HG03521 (cell line): ENCODE measurements at regions not wholly inside any gene's neighbourhood (a gene's known extent, or its start where the extent isn't known, plus 50 kb on each side); places are given as distances from the start of the nearest gene placed in this dataset.
"Not testable (repeated sequence)": the region's sequence is repeated elsewhere in the genome, so short reads cannot be mapped to it uniquely, and the experiment has no call there.

ENCODE experiments used
- ATAC-seq: cut with Tn5 transposase; IDR thresholded peaks from one replicate; pipeline ENCODE4 v1.9.1; 2021; ENCODE audit warnings: mild to moderate bottlenecking, moderate library complexity; ENCODE audit not compliant: unreplicated experiment

DNA sequence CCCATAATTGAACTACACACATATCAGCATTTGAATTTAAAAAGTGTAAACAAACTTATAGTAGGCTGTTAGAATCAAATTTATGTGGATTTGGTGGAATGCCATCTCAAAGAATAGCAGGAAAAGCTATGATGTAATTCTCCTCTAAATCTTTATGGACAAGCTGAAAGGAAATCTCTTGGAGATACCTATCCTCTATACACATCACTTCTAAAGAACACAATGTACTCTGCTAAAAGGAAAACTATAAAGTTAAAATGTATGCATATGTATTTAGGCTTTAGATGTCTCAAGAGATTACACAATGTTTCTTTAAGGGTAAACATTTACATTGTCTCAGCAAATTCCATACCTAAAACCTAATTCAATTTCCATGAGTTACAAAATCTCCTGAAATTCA lies 323.3 kb downstream of the CRPPA start:
- ATAC-seq = no peak

DNA sequence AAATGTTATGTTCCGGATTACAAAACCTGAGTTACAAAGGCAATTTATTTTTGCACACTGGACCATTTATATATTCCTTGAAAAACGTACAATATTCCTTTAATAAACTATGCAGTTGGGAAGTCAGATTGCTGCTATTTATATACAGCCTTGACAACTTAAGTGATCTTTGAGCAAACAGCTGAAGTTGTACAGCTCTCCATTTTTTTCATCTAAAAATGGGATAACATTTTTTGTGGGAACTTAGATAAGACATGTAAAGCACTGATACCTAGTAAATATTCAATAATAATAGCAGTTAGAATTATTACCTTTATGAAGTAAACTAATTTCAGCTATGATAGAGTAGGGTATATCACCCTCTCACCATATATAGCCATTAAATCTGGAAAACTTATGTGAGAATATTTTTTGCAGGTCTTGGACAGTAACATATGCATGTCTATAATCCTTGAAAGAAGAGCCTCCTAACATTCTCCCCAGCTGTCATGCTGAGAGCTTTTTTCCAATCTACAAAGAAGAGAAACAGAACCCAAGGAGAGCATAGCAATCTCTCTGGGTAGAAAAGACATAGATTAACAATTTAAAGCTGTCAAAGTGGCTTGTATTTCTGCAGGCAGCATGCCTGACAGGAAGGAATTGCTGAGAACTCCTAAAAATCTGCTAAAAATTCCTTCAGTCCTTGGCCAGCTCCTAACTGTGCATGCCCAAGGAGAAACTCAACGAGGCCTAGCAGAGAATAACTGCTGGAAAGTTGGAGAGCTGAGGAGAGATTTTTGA lies 326.0 kb downstream of the CRPPA start:
- no peak for ATAC-seq

DNA sequence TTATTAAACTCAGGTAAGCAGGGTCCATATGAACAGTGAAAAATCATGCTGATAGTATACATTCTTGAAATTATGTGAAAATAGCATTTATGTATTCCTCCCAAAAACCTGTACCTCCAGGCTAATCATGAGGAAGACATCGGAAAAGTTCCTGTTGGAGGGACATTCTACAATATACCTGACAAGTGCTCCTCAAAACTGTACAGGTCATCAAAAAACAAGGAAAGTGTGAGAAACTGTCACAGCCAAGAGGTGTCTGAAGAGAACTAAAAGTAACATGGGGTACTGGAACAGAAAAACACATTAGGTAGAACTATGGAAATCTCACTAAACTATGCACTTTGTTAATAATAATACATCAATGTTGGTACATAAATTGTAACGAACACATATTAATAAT lies 326.7 kb downstream of the CRPPA start:
- no peak for ATAC-seq

DNA sequence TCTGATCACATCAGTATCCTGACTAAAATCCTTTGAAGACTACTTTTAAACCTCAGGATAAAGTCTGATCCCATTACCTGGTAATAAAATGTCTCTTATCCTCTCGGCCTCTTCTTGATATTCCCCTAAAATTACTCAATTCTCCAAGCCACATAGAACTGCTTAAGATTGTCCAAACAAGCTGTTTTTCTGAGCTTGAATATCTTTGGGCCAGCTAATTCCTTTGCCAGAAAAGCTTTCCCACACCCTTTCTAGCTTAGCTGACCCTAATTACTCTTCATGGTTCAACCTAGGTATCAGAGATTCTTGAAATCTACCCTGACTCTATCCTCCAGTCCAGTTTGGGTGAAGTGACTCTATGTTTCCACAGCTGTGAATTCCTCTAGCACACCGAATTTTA lies 328.6 kb downstream of the CRPPA start:
- ATAC-seq = no peak

DNA sequence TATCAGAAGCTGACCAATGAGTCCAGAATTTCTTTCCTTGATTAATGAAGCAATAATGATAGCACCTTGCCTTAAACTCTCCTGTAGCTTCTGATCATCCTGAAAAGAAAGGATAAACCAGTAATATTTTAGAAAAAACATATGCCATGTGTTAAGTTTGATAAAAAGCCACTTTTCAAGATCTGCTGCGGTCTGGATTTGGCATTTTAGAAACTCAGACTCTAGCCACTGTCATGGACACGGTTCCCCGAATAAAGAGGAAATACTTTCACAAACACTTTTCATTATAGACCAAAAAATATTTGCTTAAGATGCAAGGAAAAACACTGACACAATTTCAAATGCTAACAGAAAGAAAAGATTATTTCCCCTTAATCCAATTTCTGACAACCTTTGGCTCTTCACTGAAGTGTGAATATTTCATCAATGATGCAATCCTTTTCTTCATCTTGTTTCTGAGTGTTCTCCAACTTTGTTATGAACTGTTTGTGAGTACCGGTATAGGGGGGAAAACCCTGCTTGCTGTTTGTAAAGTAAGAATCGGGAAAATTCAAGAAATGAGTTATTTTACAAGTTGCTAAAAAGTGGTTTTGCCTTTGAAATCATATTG lies 329.5 kb downstream of the CRPPA start:
- no peak for ATAC-seq

DNA sequence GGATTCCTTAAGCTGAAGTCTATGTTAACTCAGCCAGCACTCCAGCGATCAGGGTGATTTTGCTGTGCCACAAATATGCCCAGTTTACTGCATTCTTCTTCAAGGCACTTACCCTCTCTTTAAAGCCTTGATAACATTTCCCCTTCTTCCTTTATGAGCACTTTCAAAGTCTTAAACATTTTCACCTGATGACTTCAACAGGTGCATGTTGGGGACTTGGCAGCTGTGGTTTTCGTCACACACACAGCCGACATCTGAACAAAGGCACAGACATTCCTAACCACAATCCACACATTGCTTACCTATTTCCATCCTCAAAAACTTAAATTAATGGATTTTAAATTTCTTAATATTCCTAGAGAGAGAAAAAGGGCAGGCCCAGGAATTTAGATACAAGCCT lies 331.5 kb downstream of the CRPPA start:
- ATAC-seq = no peak

DNA sequence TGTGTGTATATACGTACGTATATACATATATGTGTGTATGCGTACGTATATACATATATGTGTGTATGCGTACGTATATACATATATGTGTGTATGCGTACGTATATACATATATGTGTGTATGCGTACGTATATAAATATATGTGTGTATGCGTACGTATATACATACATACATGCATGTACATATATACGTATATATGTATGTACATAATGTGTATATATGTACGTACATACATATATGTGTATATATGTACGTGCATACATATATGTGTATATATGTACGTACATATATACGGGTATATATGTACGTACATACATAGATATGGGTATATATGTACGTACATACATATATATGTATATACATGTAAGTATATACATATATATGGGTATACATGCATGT lies 332.1 kb downstream of the CRPPA start:
- no peak for ATAC-seq

DNA sequence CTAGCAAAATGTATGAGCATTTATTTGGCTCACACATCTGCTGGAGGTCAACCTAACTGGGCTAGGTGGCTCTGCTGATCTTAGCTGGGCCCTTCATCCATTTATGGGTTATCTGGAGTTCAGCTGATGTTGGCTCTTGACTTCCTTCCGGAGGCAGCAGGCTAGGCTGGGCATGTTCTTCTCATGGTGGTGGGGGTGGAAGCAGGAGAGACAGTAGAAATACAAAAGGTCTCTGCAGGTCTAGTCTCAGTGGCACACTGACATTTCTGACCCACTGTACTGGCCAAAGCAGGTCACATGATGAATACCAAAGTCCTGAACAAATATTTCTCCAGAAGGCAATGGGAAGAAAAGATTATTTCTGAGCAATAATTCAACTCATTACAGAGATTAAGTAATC lies 334.6 kb downstream of the CRPPA start:
- ATAC-seq = no peak

DNA sequence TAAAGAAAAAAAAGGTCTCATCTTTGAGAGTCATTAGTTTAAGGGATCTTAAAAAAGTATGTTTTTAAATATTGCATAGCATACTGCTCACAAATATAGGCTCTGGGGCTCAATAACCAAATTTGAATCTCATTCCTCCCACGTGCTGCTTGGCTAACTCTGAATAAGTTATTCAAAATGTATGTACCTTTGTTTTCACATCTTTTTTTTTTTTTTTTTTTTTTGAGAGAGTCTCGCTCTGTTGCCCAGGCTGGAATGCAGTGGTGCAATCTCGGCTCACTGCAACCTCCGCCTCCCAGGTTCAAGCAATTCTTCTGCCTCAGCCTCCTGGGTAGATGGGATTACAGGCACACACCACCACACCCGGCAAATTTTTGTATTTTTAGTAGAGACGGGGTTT lies 335.6 kb downstream of the CRPPA start:
- not testable (repeated sequence) for ATAC-seq

DNA sequence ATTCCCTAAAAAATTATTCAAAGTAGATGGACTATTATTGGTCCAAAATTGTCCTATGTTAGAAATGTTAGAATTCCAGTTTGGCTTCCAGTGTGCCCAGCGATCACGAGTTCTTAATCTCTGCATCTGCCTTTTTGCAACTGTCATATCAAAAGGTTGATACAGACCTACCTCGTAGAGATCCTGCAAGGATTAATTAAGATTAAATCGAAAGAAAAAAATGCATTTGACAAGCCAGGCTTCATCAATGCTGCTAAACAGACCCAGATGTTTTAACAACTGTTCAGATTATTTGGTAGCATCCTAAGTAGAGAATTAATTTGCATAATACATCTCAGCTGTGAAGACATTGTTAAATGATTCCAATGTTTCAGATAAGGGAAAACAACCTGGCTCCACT lies 336.5 kb downstream of the CRPPA start:
- ATAC-seq = no peak

DNA sequence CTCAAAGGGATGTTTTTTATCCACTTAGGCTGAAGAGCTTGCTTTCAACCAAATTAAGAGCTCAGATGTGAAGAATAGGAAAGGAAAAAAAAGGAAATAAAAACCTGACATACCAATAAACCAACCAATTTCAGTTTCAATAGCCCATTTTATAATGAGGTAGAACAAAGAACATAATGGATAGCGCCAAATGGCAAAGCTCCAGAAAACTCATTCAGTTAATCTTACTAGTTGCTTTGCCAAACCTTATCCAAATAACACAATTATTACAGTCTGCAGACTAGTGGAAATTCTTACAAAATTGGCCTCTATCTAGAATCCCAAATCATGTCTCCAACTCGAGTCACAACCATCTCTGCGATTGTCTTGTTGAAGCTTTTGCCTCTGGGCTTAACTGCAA lies 337.0 kb downstream of the CRPPA start:
- ATAC-seq = no peak

DNA sequence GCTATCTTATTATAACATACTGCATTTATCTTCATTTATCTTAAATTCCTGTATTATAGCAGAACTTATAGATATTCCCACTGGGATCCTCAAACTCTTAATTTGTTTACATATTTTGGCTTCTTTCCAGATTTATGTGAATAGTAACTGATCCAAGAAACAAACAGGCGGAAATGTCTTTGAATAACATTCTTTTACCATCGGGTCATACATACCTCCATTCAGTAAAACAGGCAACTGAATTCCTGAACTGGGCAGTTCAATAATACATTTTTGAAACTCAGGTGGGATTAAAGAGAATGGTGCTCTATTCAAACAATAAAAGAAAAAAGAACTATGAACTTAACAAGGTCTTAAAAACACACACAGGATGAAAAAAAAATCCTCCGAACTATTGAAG lies 337.4 kb downstream of the CRPPA start:
- ATAC-seq = no peak

DNA sequence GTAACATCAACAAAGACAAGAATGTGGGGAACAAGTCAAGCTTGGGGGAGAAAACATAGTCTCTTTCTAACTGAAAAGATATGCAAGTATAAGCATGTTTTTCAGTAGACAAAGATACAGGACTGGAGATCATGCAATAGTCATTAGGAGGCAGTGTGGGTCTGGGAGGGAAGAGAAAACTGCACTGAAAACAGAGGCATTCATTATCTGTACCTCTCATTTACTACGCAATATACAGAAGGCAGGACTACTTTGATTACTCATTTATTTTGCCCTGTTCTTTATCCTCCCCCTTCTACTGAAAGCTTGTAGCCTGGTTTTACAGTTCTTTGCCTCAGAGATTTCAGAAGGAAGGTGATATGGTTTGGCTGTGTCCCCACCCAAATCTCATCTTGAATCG lies 341.2 kb downstream of the CRPPA start:
- ATAC-seq = no peak

DNA sequence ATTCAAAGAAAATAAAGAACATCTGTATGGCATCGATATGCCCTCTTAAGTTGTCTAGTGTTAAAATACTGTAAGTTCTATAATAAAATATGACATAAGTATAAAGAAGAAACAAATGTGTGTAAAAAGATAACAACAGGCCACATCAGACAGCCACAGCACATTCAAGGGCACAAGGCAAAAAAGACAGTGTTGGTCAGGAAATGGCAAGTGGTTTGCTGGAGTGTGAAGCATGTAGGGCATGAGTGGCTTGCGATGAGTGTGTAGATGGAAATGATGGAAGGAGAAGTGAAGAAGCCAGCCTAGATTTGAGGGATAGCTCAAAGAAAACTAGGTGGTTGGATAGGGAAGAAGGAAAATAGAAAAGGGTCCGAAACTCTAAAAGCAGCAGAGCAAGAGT lies 341.6 kb downstream of the CRPPA start:
- ATAC-seq = no peak

DNA sequence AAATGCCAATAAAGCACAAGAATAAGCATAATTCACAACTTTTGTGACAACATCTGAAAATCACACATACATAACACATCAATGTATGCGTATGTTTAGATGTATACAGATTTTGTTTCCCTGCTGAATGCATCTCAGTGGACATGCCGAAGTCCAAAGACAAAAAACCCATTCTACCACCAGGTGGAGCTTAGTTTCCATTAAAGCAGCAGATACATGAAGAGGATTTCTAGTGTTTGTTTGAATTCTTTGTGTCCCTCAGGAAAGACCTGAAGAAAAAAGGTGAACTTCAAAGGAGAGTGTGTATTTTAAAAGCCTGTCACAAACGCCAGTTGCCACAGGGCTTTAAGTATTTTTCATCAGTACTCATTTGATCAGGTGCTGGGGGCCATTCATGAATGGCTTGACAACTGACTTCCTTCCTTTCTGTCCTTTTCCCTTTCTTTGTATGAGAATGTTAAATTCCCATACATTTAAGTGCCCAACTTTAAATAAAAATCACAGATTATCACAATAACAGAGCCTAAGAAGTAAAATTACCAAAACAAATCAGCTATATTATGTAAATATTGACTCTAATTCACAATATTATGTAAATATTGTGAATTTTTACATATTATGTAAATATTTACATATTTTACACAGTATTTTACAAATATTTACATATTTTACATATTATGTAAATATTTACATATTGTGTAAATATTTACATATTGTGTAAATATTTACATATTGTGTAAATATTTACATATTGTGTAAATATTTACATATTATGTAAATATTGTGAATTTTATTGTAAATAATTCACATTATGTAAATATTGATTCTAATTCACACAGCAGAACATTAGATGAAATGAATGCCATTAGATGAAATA lies 343.0 kb downstream of the CRPPA start:
- ATAC-seq = no peak

DNA sequence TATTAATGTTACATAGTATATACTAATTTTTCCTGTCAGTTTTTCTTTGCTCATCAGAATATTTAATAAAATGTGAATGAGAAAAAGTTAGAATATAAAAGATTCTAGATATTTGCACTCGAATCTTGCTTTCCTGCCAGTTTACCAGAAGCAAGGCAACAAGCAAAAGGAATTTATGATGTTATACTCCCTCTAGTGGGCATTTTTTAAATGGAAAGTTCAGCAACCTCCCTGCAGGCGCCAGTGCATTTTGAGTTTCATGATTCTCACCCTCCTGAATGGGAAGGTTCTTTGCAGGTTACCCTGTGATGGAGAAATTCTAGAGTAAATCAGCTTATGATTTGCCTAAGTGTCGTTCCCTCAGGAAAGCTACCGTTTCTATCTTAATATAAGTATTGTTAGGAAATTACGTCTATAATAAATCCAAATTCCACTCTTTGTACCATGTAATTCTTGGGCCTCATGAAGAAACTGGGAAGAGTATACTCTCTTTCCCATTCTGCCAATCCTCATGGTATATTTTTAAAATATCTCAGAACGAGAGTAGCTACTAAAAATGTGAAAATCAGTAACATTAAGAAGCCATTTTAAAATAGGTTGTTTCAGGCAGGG lies 350.0 kb downstream of the CRPPA start:
- peak; percentile 77 for ATAC-seq

DNA sequence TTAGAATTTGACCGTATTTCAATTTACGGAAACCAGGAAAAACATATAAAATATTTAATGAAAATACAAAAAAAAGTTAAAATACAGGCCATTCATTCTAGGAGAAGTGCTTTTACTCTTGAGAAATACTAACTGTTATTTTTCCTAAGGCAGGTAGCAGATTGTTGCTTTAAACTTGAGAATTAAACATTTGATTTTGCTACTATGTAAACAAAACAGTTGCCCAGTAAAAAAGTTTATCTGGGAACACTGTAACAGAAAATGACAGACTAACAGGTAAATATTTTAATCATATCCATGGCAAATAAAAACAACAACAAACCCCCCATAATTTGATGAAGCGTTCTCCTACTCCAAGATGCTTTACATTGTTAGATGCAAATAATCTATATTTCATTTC lies 350.5 kb downstream of the CRPPA start:
- no peak for ATAC-seq

DNA sequence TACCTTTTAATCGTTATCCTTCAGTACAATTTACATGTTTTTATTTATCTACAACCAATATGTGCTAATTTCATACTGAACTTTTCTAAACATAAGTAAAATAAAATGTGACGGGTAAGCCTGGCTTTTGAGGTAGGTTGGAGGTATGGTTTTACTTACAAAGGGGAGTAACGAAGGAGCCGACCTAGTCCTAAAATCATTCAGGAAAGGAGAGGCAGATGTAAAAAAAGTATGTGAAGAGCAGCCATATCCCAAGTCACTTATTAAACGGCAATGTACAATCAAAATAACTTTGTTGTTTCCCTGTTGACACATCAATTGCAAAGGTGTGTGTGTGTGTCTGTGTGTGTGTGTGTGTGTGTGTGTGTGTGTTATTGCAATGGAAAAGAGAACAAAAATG lies 351.3 kb downstream of the CRPPA start:
- no peak for ATAC-seq

DNA sequence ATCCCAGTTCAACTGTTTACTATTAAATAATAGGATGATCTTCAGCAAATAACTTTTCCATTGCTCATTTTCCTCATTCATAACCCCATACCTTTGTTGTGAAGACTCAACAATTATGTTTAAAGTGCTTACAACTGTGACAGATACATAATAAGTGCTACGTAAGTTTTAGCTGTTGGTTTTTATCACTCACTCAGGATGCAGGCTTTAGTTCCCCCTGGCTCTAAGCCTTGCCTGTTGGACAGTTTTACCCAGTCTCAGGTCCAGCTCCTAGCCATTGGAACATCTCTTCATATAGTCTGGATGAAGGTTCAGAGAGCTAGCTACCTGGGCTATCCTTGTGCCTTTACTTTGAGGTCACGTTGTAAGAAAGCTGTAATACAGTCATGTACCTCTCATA lies 353.2 kb downstream of the CRPPA start:
- no peak for ATAC-seq

DNA sequence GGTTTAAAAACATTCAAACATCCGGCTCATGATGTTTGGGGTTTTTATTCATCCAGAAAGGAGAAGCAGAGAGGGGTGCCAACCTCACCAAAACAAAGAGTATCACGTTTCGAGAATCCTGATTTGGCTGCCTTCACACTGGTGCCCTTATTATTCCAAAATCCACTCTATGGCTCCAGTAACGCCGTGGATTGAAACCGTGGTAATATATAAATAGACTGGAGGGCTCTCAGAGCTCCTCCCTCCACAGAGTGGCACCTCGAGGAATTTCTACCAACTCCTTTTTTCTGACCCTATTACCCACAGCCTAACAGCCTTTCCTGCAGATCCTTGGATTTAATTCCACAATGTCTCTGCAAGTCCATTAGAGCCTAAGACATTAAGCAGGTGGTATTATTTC lies 353.6 kb downstream of the CRPPA start:
- ATAC-seq = no peak

DNA sequence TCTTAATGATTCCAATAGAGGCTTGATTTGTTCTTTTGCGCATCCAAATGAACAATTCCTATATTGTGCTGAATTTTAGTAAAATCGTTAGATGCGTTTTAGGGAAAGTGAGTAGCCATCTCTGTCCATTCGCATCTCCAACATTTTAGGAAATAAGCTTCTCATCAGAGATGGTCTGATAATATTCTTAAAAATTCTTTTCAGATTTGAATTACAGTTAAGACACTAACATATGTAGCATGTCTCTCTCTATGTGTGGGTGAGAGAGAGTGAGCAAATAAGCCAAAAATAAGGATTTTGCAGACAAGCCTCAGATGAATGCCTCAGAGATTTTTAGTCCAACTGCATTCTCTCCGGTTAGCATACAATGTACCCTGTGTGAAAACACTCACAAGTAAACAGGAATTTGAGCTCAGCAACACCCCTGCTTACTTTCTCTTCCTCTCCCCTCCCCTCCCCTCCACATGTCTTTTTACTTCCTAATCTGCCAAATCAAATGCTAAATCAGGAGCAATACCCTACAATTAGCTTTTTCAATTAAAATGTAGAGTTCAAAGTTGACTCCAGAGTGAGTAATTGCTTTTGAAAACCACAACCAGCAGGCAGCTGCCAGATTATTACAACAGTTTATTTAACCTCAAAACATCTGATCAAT lies 354.4 kb downstream of the CRPPA start:
- ATAC-seq = no peak
